ENCODE measurements at regions not wholly inside any gene's neighbourhood (a gene's known extent, or its start where the extent isn't known, plus 50 kb on each side); places are given as distances from the start of the nearest gene placed in this dataset.

DNA sequence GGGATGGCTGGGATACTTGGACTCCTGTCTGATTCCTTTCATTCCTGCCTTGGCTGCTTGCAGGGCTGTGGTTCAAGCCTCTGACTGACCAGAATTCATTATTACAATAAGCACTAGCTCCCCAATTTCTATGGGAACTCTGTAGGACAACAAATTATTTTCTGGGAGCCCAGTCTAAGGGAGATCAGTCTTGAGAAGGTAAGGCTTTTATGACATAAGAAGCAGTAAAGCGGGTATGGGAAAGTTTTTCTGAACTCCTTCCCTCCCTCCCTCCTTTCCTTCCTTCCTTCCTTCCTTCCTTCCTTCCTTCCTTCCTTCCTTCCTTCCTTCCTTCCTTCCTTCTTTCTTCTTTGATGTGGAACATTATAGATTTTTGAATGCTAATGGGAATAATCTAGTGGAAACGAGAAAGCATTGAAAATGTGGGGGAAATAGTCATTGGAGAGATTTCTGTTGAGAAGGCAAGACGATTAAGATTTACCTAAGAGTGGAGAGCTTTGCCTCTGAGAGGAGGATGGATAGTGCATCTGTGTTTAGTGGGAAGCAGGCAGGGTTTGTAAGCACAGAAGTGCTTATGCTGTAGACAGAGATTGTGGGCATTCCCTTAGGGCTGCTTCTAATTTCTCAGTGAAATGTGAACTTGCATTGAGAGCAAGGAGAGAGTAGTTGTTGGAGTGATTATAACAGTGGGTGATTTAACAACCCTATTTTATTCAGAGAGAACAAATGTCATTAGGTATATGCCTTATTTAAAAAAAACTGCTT, 201.5 kb downstream of the DNAJB9 start:
- Histone ChIP-seq H3K27ac (ENCODE audit: low read depth in 2 of 2, low read length in 2 of 2) (no peak overlapping the region), H3K9ac (ENCODE audit: low read length in 3 of 3) (no peak overlapping the region), H3K9me3 (ENCODE audit: control insufficient read depth in 2 of 3, insufficient read depth in 1 of 3, low read length in 3 of 3) (no peaks in the 10 kb centered on the region), H3K4me3 (ENCODE audit: low read length in 3 of 3) (no peak overlapping the region), H3K4me1 (ENCODE audit: control insufficient read depth in 2 of 3, insufficient read depth in 2 of 3, low read depth in 1 of 3, low read length in 3 of 3) (no peaks in the 10 kb centered on the region), H3K27me3 (ENCODE audit: control insufficient read depth, insufficient read depth, low read length) (no peaks in the 10 kb centered on the region), H3K36me3 (ENCODE audit: control insufficient read depth in 2 of 3, insufficient read depth in 3 of 3, low read length in 3 of 3) (no peaks in the 10 kb centered on the region)
- DNase-seq = no peak
- intact Hi-C loops (cut with DNase I) = no loop called here
- FAIRE-seq = no peak
- no peak for TF ChIP-seq CTCF (IDR thresholded peaks at IDR 0.05; ENCODE audit: borderline replicate concordance, extremely low read depth, insufficient read depth)

- Histone ChIP-seq H3K4me3 (ENCODE audit: low read length in 3 of 3) (no peak overlapping the region), H3K36me3 (ENCODE audit: control insufficient read depth in 2 of 3, insufficient read depth in 3 of 3, low read length in 3 of 3) (no peaks in the 10 kb centered on the region), H3K9ac (ENCODE audit: low read length in 3 of 3) (no peak overlapping the region), H3K27me3 (ENCODE audit: control insufficient read depth, insufficient read depth, low read length) (no peaks in the 10 kb centered on the region), H3K9me3 (ENCODE audit: control insufficient read depth in 2 of 3, insufficient read depth in 1 of 3, low read length in 3 of 3) (no peaks in the 10 kb centered on the region), H3K27ac (ENCODE audit: low read depth in 2 of 2, low read length in 2 of 2) (no peak overlapping the region), H3K4me1 (ENCODE audit: control insufficient read depth in 2 of 3, insufficient read depth in 2 of 3, low read depth in 1 of 3, low read length in 3 of 3) (no peaks in the 10 kb centered on the region)
- TF ChIP-seq CTCF (IDR thresholded peaks at IDR 0.05; ENCODE audit: borderline replicate concordance, extremely low read depth, insufficient read depth) = no peak
- intact Hi-C loops (cut with DNase I) = no loop called here
- FAIRE-seq (no peak), DNase-seq (no peak)
Observed at GRCh38 chr7:108771853-108772252, 202.2 kb downstream of the DNAJB9 start.

GRCh38 chr7:108777966-108778365, 208.3 kb downstream of the DNAJB9 start:
- H3K36me3 ChIP-seq (ENCODE audit: control insufficient read depth in 2 of 3, insufficient read depth in 3 of 3, low read length in 3 of 3) = no peaks in the 10 kb centered on the region
- H3K4me1 ChIP-seq (ENCODE audit: control insufficient read depth in 2 of 3, insufficient read depth in 2 of 3, low read depth in 1 of 3, low read length in 3 of 3) = no peaks in the 10 kb centered on the region
- FAIRE-seq = no peak

More at GRCh38 chr7:108777966-108778365, 208.3 kb downstream of the DNAJB9 start:
- Histone ChIP-seq H3K27ac (ENCODE audit: low read depth in 2 of 2, low read length in 2 of 2) (no peak overlapping the region), H3K9ac (ENCODE audit: low read length in 3 of 3) (no peak overlapping the region), H3K27me3 (ENCODE audit: control insufficient read depth, insufficient read depth, low read length) (no peaks in the 10 kb centered on the region), H3K9me3 (ENCODE audit: control insufficient read depth in 2 of 3, insufficient read depth in 1 of 3, low read length in 3 of 3) (no peaks in the 10 kb centered on the region), H3K4me3 (ENCODE audit: low read length in 3 of 3) (no peak overlapping the region)
- no peak for TF ChIP-seq CTCF (IDR thresholded peaks at IDR 0.05; ENCODE audit: borderline replicate concordance, extremely low read depth, insufficient read depth)
- intact Hi-C loops (cut with DNase I) = no loop called here
- DNase-seq = no peak
